Gastroesophageal sphincter (tissue), 3 donors: ENCODE measurements at regions not wholly inside any gene's neighbourhood (a gene's known extent, or its start where the extent isn't known, plus 50 kb on each side); places are given as distances from the start of the nearest gene placed in this dataset.

Source experiments
- EP300 ChIP-seq: sonication (generic); formaldehyde crosslinking; IDR thresholded peaks from one replicate; pipeline ENCODE4 v1.6.1; 2017; ENCODE audit warnings: antibody characterized with exemption, mild to moderate bottlenecking
- POLR2A ChIP-seq, 2 donors: fragments of 450-650 bp; IDR thresholded peaks; one replicate each; pipeline ENCODE4 v1.6.1; 2017; ENCODE audit warnings: antibody characterized with exemption in 2 of 2, mild to moderate bottlenecking in 2 of 2, moderate library complexity in 1 of 2
- POLR2AphosphoS5 ChIP-seq: sonication (generic); formaldehyde crosslinking; IDR thresholded peaks from one replicate; pipeline ENCODE4 v1.6.1; 2017; ENCODE audit warnings: antibody characterized with exemption
- TF ChIP-seq, protein P1 (sequence below), 4 experiments: fragments of 200-600 bp in 2 of 4; fragments of 450-650 bp in 2 of 4; sonication (generic) in 1 of 4; IDR thresholded peaks; one replicate each; pipeline ENCODE4 v1.5.1; 2017 to 2019; ENCODE audit warnings: antibody characterized with exemption in 4 of 4, mild to moderate bottlenecking in 2 of 4, moderate library complexity in 2 of 4

- TF ChIP-seq, protein P1, sequence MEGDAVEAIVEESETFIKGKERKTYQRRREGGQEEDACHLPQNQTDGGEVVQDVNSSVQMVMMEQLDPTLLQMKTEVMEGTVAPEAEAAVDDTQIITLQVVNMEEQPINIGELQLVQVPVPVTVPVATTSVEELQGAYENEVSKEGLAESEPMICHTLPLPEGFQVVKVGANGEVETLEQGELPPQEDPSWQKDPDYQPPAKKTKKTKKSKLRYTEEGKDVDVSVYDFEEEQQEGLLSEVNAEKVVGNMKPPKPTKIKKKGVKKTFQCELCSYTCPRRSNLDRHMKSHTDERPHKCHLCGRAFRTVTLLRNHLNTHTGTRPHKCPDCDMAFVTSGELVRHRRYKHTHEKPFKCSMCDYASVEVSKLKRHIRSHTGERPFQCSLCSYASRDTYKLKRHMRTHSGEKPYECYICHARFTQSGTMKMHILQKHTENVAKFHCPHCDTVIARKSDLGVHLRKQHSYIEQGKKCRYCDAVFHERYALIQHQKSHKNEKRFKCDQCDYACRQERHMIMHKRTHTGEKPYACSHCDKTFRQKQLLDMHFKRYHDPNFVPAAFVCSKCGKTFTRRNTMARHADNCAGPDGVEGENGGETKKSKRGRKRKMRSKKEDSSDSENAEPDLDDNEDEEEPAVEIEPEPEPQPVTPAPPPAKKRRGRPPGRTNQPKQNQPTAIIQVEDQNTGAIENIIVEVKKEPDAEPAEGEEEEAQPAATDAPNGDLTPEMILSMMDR (IDR thresholded peaks at IDR 0.05): no peak
- TF ChIP-seq POLR2A (IDR thresholded peaks at IDR 0.05) (no peak), POLR2AphosphoS5 (no peak), EP300 (no peak)
These were observed 243.4 kb downstream of the RDH14 start for GRCh38 chr2:18317017-18317416.
